Stimulated activated CD4-positive, alpha-beta T cell treated with anti-CD3 and anti-CD28 coated beads, TNF-alpha, amount 100 ng/mL, for 4 hours (primary cell): ENCODE measurements at regions not wholly inside any gene's neighbourhood (a gene's known extent, or its start where the extent isn't known, plus 50 kb on each side); places are given as distances from the start of the nearest gene placed in this dataset.
"Not testable (repeated sequence)": the region's sequence is repeated elsewhere in the genome, so short reads cannot be mapped to it uniquely, and the experiment has no call there.

ENCODE experiments used
- DNase-seq, 3 experiments: peaks; one replicate each; pipeline ENCODE4 v3.0.0-alpha.2; 2020; ENCODE audit warnings: low read depth in 3 of 3

DNA sequence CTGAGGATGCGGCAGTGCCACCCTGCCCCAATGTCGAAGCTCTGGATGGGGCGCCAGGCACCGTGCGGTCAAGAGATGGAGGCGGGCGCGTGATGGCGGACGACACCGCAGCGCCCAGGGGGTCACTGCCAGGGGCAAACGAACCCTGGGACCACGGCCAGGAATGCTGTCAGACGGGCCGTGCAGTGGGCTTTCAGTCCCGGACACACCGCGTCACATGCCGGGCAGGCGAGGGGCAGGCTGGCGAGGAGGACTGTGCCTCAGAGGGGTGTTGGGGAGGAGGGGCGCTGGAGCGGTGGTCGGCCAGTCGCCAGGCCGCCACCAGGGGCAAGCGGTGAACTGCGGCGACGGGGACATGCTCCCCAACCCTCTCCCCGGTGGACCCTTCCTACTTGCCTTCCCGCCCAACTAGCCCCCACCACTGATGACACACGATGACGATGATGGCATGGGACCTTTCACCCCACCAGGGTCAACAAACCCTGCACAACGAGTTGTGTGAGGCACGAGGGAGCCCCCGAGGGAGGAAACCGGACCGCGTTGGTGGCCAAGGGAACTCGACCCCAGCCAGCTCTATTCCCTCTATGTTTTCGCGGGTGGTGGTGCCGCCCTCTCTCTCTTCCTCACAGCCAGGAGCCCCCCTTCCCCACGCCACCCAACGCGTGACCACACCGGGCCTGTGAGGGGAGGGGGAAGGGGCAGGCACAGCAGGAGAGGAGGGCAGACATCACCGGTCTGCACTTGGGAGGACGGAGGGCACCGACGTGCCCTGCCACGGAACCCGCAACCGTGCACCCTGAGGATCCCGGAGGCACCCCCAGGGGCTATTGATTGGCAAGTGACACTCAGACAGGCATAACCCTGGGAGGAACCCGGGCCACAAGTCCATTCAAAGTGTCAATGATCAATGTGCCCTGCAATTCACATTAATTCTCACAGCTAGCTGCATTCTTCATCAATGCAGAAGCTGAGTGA is 1960.9 kb upstream of the DEFB115 start:
- no peak for DNase-seq

GRCh38 chr20:29297411-29298270 is 1959.8 kb upstream of the DEFB115 start:
- DNase-seq = no peak

GRCh38 chr20:29298271-29298590 is 1959.2 kb upstream of the DEFB115 start:
- no peak for DNase-seq

DNA sequence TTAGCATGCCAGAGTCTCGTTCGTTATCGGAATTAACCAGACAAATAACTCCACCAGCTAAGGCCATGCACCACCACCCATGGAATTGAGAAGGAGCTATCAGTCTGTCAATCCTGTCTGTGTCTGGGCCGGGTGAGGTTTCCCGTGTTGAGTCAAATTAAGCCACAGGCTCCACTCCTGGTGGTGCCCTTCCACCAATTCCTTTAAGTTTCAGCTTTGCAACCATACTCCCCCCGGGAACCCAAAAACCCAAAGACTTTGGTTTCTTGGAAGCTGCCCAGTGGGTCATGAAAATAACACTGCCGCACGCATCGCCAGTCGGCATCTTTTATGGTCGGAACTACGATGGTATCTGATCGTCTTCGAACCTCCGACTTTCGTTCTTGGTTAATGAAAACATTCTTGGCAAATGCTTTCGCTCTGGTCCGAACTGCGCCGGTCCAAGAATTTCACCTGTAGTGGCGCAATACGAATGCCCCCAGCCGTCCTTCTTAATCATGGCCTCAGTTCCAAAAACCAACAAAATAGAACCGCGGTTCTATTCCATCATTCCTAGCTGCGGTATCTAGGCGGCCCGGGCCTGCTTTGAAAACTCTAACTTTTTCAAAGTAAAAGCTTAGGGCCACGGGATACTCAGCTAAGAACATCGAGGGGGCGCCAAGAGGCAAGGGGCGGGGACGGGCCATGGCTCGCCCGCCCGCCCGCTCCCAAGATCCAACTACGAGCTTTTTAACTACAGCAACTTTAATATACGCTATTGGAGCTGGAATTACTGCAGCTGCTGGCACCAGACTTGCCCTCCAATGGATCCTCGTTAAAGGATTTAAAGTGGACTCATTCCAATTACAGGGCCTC is 1958.5 kb upstream of the DEFB115 start:
- no peak for DNase-seq

- DNase-seq = no peak
Observed at GRCh38 chr20:29299811-29300578, 1957.5 kb upstream of the DEFB115 start.

DNA sequence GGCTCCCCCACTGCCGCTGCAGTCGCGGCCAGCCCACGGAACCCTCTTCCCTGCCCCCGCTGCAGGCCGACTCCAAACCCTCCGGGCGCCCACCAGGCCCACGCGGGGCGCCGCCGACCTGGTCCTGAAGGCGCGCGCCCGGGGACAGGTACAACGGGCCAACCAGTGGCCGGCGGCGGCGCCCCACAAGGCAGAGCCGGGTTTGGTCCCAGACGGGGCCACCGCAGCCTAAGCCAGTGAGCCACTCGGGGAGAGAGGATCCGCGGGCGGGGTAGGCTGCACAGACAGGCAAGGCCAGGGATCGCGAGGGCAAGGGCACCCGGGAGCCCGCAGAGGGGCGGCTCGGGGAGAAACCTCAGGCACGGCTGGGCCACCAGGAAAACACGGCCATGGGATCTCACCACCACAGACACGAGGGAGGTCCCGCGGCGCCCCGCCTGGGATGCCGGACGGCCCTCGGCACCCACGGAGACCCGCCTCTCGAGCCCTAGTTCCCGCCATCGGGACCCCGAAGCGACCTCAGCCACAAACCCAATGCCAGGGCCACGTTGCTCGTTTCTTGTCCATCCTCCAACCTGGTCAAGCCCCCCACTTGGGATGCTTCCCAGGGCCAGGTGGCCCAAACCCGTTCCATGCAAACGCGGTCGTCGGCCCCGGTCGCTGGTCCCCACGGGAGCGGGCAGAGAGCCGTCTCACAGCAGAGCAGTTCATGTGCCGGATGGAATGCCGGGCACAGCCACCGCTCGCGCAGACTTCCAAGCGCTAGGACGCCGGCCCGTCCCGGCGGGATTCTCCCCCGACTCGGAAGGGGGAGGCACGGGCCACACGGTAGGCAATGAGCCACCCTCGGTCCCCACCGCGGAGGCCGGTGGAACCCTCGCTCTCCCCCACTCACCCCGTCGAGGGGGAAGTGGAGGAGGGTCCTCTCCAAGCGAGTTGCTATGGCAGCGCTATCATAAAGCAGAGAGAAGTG is 1956.6 kb upstream of the DEFB115 start:
- DNase-seq = no peak

GRCh38 chr20:29301624-29302259 is 1955.7 kb upstream of the DEFB115 start:
- DNase-seq = no peak

- no peak for DNase-seq
Observed at GRCh38 chr20:29302979-29303644, 1954.4 kb upstream of the DEFB115 start.

- no peak for DNase-seq
Observed at GRCh38 chr20:29306390-29307072, 1950.9 kb upstream of the DEFB115 start.

- not testable (repeated sequence) for DNase-seq
Observed at GRCh38 chr20:29307484-29307883, 1950.0 kb upstream of the DEFB115 start.

DNA sequence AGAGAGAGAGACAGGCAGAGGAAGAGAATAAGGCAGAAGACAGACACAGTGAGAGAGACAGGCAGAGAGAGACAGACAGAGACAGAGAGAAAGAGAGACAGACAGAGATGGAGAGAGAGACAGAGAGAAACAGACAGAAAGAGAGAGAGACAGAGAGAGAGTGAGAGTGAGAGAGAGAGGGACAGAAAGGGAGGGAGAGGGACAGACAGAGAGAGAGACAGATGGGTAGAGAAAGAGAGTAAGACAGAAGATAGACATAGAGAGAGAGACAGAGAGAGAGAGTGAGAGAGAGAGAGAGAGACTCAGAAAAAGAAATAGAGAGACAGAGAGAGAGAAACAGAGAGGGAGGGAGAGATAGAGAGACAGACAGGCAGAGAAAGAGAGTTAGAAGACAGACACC is 1948.5 kb upstream of the DEFB115 start:
- not testable (repeated sequence) for DNase-seq

DNA sequence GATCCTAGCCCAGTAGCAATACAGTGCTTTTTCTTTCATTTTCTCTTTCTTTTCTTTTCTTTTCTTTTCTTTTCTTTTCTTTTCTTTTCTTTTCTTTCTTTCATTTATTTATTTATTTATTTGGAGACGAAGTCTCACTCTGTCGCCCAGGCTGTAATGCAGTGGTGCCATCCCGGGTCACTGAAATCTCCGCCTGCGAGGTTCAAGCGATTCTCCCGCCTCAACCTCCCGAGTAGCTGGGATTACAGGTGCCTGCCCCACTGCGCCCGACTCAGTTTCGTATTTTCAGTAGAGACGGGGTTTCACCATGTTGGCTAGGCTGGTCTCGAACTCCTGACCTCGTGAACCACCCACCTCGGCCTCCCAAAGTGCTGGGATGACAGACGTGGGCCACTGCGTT is 1948.0 kb upstream of the DEFB115 start:
- DNase-seq = not testable (repeated sequence)

- not testable (repeated sequence) for DNase-seq
Observed at GRCh38 chr20:29311046-29311445, 1946.4 kb upstream of the DEFB115 start.

DNA sequence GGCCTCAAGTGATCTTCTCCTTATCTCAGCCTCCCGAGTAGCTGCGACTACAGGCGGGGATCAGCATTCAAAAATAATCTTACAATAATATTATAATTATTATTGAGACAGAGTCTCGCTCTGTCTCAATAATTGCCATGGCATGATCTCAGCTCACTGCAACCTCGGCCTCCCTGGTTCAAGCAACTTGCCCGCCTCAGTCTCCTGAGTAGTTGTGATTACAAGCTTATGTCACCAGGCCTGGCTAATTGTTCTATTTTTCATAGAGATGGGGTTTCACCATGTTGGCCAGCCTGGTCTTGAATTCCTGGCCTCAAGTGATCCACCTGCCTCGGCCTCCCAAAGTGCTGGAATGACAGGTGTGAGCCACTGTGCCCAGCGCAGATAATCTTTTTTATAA is 1944.8 kb upstream of the DEFB115 start:
- DNase-seq = not testable (repeated sequence)

DNA sequence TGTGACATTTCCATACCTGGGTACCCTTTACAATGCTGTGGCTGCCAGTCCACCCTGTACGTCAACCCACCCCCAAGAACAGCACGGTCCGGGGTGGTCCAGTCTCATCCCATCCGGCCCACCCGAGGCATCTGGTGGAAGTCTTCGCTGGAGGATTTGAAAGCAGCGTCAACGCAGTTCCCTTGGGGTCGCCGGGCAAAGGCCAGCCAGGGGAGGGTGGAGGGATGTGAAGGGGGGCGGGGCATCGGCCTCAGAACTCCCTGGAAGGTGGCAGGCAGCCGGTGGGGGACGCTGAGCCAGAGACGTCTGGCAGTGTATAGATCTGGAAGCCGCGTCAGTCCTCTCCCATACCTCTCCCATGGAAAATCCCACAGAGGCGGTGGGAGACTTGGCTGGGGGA is 1944.0 kb upstream of the DEFB115 start:
- DNase-seq = no peak

DNA sequence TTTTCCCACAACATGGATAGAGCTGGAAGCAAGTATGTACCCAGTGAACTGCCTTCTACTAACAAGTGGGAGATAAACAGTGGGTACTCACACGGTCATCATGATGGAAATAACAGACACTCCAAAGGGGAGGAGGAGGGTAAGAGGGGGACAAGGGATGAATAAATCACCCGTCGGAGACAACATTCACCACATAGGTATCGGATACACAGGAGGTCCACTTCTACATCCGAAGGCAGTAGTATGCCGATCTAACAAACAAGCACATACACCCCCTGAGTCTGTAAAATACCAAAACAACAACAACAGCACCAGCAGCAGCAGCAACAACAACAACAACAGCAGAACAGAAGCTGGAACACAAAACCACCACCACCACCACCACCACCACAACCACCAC is 1943.2 kb upstream of the DEFB115 start:
- no peak for DNase-seq

- DNase-seq = no peak
Observed at GRCh38 chr20:29318871-29319461, 1938.5 kb upstream of the DEFB115 start.

- DNase-seq = no peak
Observed at GRCh38 chr20:29319725-29320124, 1937.7 kb upstream of the DEFB115 start.
